ENCODE measurements at regions not wholly inside any gene's neighbourhood (a gene's known extent, or its start where the extent isn't known, plus 50 kb on each side); places are given as distances from the start of the nearest gene placed in this dataset.

DNA sequence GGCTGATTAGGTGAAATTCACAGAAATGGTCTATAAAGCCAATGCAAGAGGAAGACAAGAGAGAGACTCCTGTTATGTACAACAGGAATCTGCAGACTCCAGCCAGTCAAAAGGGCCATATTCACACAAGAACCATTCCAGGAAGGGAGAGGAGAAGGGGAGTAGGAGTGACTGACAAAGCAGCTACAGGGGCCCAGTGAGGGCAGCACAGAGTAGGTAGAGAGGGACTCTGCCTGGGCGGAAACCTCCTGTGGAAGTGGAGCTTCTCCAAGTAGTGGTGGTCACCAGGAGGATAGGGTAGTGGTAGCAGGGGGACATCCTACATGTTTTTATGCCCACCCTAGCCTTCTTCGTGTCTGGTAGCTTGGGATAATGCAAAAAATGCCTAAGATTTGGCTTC is 667.3 kb downstream of the ACTL7B start:
- no peak overlapping the region for H2BK5ac ChIP-seq (ENCODE audit: insufficient read length, low read length)
- no CpG with 5 or more reads among the region's 2 CpGs for WGBS (ENCODE audit: extremely low coverage, insufficient read length, low lambda C conversion rate)

More for the DNA sequence above, 667.3 kb downstream of the ACTL7B start:
- Histone ChIP-seq H3K27ac (ENCODE audit: insufficient read length, low read depth, low read length) (no peak overlapping the region), H3K18ac (ENCODE audit: insufficient read length, low read depth, low read length) (no peak overlapping the region), H2BK15ac (ENCODE audit: low read depth, low read length) (no peak overlapping the region), H4K5ac (ENCODE audit: insufficient read length, low read depth, low read length) (no peak overlapping the region), H3T11ph (ENCODE audit: low read length) (no peak overlapping the region), H3K23ac (ENCODE audit: insufficient read length, low read depth, low read length) (no peak overlapping the region), H3K4me1 (ENCODE audit: insufficient read depth, low read length) (no peaks in the 10 kb centered on the region), H3K79me1 (ENCODE audit: insufficient read depth, low read depth, low read length, poor library complexity, severe bottlenecking) (no peaks in the 10 kb centered on the region), H2BK12ac (ENCODE audit: insufficient read length, low read depth, low read length) (no peak overlapping the region), H3K14ac (ENCODE audit: insufficient read depth, low read length) (no peak overlapping the region), H3K9me3 (ENCODE audit: control insufficient read depth, low read depth, low read length) (no peaks in the 10 kb centered on the region), H3K4me2 (ENCODE audit: insufficient read depth, insufficient read length, low read length) (no peak overlapping the region), H3K4ac (ENCODE audit: low read depth, low read length) (no peak overlapping the region), H2BK120ac (ENCODE audit: low read depth, low read length, poor library complexity, severe bottlenecking) (no peak overlapping the region), H2BK20ac (ENCODE audit: low read depth, low read length, poor library complexity, severe bottlenecking) (no peak overlapping the region), H3K79me2 (ENCODE audit: insufficient read depth, low read length) (no peaks in the 10 kb centered on the region), H2AFZ (ENCODE audit: low read length) (peak overlapping the region; percentile 45), H2AK5ac (ENCODE audit: insufficient read length, low read length) (no peak overlapping the region), H3K9ac (ENCODE audit: extremely low read depth, insufficient read length, low read length) (no peak overlapping the region), H3K56ac (ENCODE audit: insufficient read length, low read depth, low read length) (no peak overlapping the region), H4K91ac (ENCODE audit: insufficient read length, low read depth, low read length) (no peak overlapping the region), H3K27me3 (ENCODE audit: insufficient read depth, low read length) (no peaks in the 10 kb centered on the region), H4K8ac (replicated peaks; ENCODE audit: insufficient read length, low read depth, low read length) (no peak overlapping the region), H4K20me1 (ENCODE audit: control insufficient read depth, insufficient read depth, insufficient read length) (no peaks in the 10 kb centered on the region), H3K23me2 (ENCODE audit: insufficient read length, low read depth, low read length, poor library complexity, severe bottlenecking) (no peaks in the 10 kb centered on the region)
- no peak overlapping the region for H3K4me3 Mint-ChIP-seq
- H3K9me3 Mint-ChIP-seq, result no peaks in the 10 kb centered on the region; a peak in 1 of 5 replicates
- H3K27me3 Mint-ChIP-seq (ENCODE audit: low read depth), result no peaks in the 10 kb centered on the region
- TF ChIP-seq, protein P1, sequence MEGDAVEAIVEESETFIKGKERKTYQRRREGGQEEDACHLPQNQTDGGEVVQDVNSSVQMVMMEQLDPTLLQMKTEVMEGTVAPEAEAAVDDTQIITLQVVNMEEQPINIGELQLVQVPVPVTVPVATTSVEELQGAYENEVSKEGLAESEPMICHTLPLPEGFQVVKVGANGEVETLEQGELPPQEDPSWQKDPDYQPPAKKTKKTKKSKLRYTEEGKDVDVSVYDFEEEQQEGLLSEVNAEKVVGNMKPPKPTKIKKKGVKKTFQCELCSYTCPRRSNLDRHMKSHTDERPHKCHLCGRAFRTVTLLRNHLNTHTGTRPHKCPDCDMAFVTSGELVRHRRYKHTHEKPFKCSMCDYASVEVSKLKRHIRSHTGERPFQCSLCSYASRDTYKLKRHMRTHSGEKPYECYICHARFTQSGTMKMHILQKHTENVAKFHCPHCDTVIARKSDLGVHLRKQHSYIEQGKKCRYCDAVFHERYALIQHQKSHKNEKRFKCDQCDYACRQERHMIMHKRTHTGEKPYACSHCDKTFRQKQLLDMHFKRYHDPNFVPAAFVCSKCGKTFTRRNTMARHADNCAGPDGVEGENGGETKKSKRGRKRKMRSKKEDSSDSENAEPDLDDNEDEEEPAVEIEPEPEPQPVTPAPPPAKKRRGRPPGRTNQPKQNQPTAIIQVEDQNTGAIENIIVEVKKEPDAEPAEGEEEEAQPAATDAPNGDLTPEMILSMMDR (conservative IDR thresholded peaks at IDR 0.05), result no peak
- peak overlapping the region in 1 of 3 experiments; percentile 16; a peak in 2 of 7 replicates for H3K27ac Mint-ChIP-seq
- H3K36me3 Mint-ChIP-seq (ENCODE audit: insufficient read depth in 1 of 3, low read depth in 3 of 3), result no peaks in the 10 kb centered on the region; a peak in 1 of 7 replicates
- DNase-seq, result no peak
- H3K4me1 Mint-ChIP-seq, result peaks cover 8 to 12% of the 10 kb centered on the region in 2 experiments
